ENCODE measurements at regions not wholly inside any gene's neighbourhood (a gene's known extent, or its start where the extent isn't known, plus 50 kb on each side); places are given as distances from the start of the nearest gene placed in this dataset.

DNA sequence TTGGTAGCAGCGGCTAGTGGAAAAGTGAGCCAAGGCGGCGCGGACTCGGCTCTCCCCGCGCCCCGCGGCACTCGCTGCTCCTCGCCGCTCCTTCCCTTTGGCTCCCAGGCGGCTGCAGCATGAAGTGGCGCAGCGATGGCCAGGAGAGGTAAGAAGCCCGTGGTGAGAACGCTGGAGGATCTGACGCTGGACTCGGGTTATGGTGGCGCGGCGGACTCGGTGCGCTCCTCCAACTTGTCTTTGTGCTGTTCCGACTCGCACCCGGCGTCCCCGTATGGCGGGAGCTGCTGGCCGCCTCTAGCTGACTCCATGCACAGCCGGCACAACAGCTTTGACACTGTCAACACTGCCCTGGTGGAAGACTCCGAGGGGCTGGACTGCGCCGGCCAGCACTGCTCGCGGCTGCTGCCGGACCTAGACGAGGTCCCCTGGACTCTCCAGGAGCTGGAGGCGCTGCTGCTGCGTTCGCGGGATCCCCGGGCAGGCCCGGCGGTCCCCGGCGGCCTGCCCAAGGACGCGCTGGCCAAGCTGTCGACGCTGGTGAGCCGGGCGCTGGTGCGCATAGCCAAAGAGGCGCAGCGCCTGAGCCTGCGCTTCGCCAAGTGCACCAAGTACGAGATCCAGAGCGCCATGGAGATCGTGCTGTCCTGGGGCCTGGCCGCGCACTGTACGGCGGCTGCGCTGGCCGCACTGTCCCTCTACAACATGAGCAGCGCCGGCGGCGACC, 225.6 kb upstream of the CRY1 start (continued):
- TF ChIP-seq, protein P1, sequence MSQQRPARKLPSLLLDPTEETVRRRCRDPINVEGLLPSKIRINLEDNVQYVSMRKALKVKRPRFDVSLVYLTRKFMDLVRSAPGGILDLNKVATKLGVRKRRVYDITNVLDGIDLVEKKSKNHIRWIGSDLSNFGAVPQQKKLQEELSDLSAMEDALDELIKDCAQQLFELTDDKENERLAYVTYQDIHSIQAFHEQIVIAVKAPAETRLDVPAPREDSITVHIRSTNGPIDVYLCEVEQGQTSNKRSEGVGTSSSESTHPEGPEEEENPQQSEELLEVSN (IDR thresholded peaks at IDR 0.05), result peak; percentile 35; the same call in 1 of the 2 replicates
- TF ChIP-seq TAF7 (optimal IDR thresholded peaks at IDR 0.05; ENCODE audit: borderline replicate concordance, low read depth, low read length), result no peak

All from H1 (cell line).